CD4-positive, alpha-beta T cell treated with Interleukin-15 for 4 hours (primary cell): ENCODE measurements at regions not wholly inside any gene's neighbourhood (a gene's known extent, or its start where the extent isn't known, plus 50 kb on each side); places are given as distances from the start of the nearest gene placed in this dataset.
"Not testable (repeated sequence)": the region's sequence is repeated elsewhere in the genome, so short reads cannot be mapped to it uniquely, and the experiment has no call there.

Source experiments
- DNase-seq: peaks from one replicate; pipeline ENCODE4 v3.0.0-alpha.2; 2020; ENCODE audit warnings: low spot score

GRCh38 chr18:44552706-44553105, 128.0 kb upstream of the SETBP1 start:
- DNase-seq: no peak

GRCh38 chr18:44556296-44556695, 124.4 kb upstream of the SETBP1 start:
- no peak for DNase-seq

GRCh38 chr18:44557616-44558151, 123.0 kb upstream of the SETBP1 start:
- no peak for DNase-seq

GRCh38 chr18:44558767-44559166, 121.9 kb upstream of the SETBP1 start:
- no peak for DNase-seq

GRCh38 chr18:44562986-44563385, 117.7 kb upstream of the SETBP1 start:
- no peak for DNase-seq

GRCh38 chr18:44564922-44565321, 115.8 kb upstream of the SETBP1 start:
- no peak for DNase-seq

- DNase-seq: no peak
Observed at GRCh38 chr18:44568342-44568741, 112.3 kb upstream of the SETBP1 start.

- DNase-seq: no peak
Observed at GRCh38 chr18:44568986-44569385, 111.7 kb upstream of the SETBP1 start.

GRCh38 chr18:44569391-44570055, 111.2 kb upstream of the SETBP1 start:
- no peak for DNase-seq

GRCh38 chr18:44579028-44579702, 101.5 kb upstream of the SETBP1 start:
- peak; percentile 6 for DNase-seq

- no peak for DNase-seq
Observed at GRCh38 chr18:44579745-44580144, 100.9 kb upstream of the SETBP1 start.

- DNase-seq: no peak
Observed at GRCh38 chr18:44580159-44580558, 100.5 kb upstream of the SETBP1 start.

- DNase-seq: not testable (repeated sequence)
Observed at GRCh38 chr18:44580782-44581181, 99.9 kb upstream of the SETBP1 start.

- no peak for DNase-seq
Observed at GRCh38 chr18:44582456-44582855, 98.2 kb upstream of the SETBP1 start.

GRCh38 chr18:44584900-44585299, 95.8 kb upstream of the SETBP1 start:
- DNase-seq: no peak

GRCh38 chr18:44586782-44587524, 93.7 kb upstream of the SETBP1 start:
- no peak for DNase-seq

- DNase-seq: no peak
Observed at GRCh38 chr18:44588508-44588907, 92.2 kb upstream of the SETBP1 start.

- no peak for DNase-seq
Observed at GRCh38 chr18:44589693-44590355, 90.9 kb upstream of the SETBP1 start.

- DNase-seq: no peak
Observed at GRCh38 chr18:44590956-44591670, 89.6 kb upstream of the SETBP1 start.

GRCh38 chr18:44592639-44593038, 88.0 kb upstream of the SETBP1 start:
- no peak for DNase-seq

- no peak for DNase-seq
Observed at GRCh38 chr18:44594799-44595467, 85.8 kb upstream of the SETBP1 start.
